NCI-H128 (cell line): ENCODE measurements at regions not wholly inside any gene's neighbourhood (a gene's known extent, or its start where the extent isn't known, plus 50 kb on each side); places are given as distances from the start of the nearest gene placed in this dataset.
A peak's percentile ranks its signal among the peaks of the same experiment; 100 is the strongest.
"Not testable (repeated sequence)": the region's sequence is repeated elsewhere in the genome, so short reads cannot be mapped to it uniquely, and the experiment has no call there.

ENCODE experiments used
- DNase-seq: peaks from one replicate; lab custom pipeline; 2025; ENCODE audit not compliant: unreplicated experiment; lab: John Stamatoyannopoulos, UW

DNA sequence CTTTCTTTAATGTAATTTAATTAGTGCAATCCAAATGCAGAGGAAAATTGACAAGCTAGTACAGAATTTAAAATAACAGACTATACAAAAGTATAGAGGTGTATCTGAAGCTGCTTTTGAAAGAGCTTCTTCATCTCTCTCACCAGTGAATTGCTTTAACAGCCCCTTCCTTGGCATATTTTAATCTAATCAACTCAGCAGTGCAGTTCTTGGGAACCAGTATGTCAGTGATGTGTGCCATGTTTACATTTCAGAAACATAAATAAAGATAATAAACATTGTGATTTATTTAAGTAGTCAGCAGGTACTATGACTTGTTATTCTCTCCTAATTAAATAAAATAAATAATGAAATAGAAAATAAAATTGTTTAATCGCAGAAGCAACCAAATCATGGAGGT, 1260.6 kb downstream of the NCAM2 start:
- DNase-seq: no peak

DNA sequence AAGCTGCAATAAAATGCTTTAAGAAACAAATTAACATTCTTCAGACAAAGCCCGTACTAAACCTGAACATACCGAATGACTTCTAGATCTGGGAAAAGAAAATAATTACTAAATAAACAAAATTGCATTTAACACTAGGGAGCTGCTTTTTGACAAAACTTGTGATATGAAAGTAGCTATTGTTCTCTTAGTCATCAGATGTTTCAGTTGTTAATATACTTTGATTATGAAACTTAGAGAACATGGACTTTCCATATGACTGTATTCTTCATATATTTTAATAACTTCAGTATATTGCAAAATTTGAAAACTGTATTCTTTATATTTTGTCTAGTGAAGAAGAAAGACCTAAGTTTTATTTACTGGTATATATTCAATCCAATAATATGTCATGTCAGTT, 1262.1 kb downstream of the NCAM2 start:
- DNase-seq: no peak

DNA sequence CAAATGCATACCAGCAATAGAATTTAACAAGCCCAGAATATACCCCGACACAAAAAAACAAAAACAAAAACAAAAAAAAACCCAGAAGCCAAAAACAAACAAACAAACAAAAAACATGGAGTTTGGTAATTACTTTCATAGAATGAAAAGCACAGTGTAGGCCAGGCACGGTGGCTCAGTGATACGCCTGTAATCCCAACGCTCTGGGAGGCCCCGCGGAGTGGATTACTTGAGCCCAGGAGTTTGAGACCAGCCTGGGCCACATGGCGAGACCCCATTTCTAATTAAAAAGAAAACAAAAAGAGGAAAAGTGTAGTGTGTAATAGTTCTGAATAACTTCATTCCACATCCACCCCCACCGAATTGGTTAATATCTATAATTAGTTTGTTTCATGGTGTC, 1265.7 kb downstream of the NCAM2 start:
- no peak for DNase-seq

DNA sequence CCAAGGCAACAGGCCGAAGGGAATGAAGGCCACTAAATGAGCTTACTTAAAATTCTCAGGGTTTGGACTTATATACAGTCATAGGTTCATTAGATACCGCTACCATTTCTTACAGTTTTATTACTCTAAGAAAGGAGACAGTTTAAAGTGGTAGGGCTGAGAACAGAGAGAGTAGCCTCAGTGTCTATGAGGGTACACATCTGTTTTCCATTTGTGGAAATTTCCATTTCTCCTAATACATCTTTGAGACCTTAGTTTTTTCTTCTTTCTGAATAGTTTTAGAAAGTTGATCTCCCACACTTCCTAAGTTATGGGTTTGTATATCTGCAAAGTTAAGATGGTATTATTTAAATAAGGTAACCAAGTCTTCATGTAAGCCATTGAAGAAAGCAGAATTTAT, 1279.1 kb downstream of the NCAM2 start:
- DNase-seq: no peak

DNA sequence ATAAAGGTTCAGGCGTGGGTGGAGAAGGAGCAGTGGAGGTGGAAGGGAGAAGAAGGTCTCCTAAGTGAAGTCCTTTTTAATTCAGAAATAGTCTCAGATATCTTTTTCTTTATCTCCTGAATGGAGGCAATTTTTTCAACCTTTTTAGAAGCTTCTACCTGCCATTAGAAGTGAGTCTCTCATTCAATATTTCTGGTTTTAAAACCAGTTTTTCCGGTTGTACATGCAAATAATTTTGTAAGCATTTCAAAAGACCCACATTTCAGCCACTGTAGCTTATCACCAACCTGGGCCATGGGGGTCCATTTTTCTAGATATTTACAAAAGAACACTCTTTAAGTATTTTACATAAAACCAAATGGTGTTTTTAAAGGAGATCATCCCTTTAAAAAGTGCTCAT, 1280.2 kb downstream of the NCAM2 start:
- DNase-seq: no peak

DNA sequence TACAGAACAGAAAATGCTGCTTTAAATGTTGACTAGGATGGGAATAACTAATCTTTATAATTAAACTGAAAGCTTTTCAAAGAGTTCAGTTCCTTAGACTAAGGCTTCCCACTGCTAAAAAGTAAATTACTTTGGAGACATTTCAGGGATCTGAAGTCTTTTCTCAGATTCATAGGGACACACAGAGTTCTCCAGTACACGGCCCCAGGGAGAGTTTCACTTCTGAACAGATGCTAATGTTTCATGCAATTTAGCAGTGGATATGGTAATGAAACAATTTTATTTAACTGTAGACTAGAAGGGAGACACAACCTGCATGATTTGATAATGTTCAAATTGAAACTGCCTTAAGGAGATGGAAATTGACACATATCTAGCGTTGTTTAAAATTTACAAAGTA, 1282.6 kb downstream of the NCAM2 start:
- no peak for DNase-seq

DNA sequence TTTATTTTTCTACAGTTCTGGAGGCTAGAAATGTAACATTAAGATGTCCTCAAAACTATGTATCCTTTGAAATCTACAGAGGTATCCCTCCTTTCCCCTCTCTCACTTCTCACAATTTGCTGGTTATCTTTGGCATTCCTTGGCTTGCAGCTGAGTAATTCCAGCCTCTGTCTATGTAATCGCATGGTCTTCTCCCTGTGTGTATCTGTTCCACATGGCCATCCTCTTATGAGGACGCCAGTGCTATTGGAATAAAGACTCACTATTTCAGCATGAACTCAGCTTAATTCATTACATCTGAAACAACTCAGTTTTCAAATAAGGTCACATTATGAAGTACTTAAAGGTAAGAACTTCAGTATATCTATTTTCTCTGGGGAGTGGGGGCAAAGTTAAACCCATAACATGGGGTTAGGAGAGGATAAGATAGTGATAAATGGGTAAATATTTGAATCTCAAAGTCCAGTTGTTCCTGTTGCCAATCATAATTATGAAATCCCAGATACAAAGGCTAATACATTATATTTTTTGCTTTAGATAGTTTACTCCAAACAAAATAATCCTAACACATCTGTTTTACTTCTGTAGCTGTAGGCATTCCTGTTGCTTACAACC, 1290.8 kb downstream of the NCAM2 start:
- DNase-seq: no peak

DNA sequence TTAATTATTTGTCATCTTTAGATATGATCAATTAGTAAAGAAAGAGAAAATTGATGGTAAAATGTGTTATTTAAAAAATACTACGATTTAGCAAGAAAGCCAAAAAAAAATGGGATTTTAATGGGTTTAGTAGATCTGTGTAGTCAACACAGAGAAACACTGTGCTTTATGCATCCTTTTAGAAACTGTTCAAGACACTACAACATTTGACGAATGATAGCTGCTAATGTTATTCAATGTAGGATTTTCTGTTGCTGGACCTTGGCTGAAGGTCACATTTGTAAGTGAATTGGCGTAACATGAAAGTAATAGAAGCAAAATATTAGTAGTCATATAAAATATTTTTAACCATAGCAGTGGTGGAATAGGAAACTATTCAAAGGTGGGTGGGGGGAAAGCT, 1293.9 kb downstream of the NCAM2 start:
- DNase-seq: no peak

DNA sequence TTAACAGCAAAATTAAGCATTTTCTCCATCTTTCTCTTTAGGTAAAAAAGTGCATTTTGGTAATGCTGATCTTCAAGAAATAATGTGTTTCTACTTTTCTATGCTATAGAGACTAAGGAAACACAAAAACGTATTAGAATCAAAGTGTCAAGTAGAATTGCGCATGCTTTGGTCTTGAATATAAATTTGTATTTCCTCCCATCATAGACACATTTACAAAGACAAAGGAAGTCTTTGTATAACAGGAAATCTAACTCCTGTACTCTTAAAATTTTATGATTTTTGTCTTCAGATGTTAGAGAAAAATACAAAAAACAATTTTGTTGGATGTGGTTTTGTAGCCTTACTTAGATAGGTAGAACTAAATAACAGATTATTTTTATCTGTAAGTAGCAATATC, 1299.4 kb downstream of the NCAM2 start:
- DNase-seq: no peak

DNA sequence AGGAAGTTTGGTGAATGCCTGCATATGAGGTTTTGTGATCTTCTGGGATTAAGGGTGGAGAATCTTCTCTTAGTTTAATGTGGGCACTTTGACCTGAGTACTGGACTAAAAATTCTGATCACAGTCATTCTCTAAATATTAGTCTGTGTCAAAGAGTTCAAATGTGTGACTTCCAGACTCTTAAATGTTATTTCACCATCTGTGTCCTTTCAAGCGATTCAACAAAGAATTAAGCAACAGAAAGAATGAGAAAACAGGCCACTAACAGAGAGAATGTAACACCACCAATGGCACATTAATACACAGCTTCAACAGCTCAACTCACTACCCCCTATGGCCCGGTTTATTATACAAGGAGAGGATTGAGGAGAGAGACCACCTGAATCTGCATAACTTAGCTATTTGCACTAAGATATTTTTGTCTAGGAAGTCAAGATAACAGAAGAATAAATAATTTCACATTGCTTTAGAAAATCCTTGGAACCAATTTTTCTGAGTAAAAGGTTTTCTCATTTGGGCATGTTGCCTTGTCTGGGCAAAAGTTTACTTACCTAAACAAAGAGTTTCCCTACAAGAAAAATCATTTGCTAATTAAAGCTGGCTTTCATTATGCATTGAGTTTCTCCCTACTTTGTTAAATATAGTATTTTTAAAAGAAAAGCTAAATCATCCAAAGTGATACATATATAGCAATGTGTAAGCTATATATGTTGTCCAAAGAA, 1313.7 kb downstream of the NCAM2 start:
- DNase-seq: no peak

DNA sequence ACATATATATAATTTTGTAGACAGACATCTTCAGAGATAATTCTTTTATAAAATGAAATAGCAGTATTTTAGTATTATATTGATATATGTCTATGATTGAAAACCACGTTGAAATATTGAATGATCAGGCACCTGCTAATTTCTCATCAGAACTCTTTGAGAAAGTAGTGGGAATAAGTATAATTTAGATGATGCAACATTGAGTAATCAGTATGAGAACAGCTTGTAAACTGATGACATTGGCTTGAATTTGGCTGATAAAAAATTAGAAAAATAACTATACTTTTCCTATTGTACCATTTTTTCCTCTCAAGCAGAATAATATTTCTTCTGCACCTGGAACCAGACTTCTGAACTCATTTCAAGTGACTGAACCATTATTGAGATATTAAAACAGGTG, 1316.8 kb downstream of the NCAM2 start:
- DNase-seq: no peak

DNA sequence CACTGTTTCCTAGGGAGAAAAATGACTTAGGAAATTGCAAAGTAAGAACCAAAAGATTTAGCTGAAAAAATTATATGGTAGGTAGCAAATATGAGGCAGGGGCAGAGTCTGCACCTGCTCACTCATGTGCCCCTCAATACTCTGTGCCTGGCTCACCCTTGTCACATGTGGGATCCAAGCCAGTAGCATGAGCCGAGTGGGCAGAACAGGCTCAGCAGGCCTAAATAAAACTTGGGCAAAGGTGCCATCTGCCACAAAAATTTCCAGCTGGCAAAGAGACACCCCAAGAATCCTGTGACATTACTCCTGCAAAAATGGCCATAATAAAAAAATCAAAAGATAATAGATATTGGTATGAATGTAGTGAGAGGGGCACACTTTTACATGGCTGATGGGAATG, 1321.2 kb downstream of the NCAM2 start:
- no peak for DNase-seq

DNA sequence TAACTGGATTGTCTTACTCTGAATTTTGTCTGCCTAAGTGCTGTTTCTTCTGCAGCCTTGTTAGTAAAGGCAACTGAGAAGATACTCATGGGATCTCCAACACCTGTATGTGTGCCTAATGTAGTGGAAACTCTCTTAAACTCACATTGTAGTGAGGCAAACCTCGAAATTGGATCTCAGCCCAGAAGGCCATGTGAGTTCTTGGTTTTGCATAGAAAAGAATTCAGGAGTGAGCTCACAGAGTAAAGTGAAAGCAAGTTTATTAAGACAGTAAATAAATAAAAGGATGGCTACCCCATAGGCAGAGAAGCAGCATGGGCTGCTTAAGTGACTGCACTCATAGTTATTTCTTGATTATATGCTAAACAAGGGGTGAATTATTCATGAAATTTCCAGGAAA, 1344.7 kb downstream of the NCAM2 start:
- DNase-seq: peak; percentile 41

DNA sequence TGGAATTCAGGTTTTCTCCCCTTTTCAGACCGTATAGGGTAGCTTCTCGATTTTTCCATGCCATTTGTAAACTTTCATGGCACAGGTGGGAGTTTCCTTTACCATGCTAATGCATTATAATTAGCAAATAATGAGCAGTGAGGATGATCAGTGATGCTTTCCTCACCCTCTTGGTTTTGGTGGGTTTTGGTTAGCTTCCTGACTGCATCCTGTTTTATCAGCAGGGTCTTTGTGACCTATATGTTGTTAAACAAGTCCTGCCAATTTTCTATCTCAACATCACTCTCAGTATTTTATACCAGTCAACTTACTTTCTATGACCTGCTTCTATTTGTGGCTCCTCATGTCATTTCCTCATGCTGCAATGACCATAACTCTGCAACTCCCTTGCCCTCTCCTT, 1345.1 kb downstream of the NCAM2 start:
- no peak for DNase-seq

DNA sequence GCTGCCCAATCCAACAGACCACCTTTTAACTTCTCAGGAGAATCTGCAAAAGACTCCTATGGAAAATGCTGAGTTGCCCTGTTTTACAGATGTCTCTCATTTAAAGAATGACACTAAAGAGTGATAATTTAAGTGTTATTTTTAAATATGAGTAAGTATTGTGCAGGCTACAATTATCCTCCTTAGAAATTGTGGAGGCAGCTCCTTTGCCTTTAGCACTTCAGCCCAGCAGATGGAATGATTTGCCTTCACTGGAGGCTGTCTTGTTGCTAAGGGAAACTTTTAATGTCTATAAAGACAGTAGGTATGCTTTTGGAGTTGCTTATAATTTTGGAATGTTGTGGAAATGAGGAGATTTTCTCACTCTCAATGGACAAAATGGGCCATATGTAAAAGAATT, 1345.5 kb downstream of the NCAM2 start:
- DNase-seq: no peak

DNA sequence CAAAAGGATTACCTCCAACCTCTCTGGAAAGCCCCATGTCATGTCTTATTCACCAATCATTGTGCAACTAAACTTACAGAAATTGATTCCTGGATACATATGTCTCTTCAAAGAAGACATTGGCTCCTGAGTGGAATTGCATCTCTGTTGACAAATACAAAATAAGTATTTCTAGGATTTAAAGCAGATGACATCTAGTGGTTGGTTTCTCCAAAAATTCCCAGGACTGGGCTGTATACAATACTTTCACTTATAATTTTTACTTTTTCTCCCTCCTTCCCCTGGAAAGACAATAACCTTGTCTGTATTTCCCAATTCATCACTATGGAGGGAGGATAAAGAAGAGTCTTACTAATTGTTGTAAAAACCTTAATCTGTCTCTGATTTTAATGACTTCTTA, 1347.4 kb downstream of the NCAM2 start:
- no peak for DNase-seq

DNA sequence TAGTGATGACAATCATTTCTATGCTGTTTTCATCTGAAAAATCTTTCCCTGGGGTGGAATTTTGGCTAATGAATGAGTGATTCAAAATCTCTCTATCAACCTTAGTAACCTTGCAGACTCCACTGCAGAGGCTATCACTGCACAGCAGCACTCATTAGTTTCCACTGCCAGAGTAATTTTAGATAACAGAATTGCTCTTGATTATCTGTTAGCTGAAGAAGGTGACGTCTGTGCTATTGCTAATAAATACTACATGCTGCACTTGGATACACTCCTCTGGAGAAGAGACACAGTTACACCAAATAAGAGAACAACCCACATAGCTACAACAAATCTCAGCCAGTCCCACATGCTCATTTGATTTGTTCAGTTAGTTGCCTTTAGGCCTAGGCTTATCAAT, 1348.4 kb downstream of the NCAM2 start:
- no peak for DNase-seq

DNA sequence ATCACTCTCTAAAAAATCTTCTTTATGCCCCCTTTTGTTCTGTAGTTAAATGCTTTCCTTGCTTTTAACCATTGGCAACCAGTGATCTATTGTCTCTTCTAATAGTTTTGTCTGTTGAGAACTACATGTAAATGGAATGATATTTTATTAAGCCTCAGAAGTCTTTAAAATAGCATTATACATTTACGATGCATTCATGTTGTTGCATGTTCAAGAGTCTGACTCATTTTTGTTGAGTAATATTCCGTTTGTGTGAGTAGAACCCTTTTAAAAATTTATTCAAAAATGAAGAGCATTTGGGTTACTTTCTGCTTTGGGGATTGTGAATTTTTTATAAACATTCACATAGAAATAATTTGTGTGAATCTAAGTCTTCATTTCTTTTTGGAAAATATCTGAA, 1352.9 kb downstream of the NCAM2 start:
- no peak for DNase-seq

DNA sequence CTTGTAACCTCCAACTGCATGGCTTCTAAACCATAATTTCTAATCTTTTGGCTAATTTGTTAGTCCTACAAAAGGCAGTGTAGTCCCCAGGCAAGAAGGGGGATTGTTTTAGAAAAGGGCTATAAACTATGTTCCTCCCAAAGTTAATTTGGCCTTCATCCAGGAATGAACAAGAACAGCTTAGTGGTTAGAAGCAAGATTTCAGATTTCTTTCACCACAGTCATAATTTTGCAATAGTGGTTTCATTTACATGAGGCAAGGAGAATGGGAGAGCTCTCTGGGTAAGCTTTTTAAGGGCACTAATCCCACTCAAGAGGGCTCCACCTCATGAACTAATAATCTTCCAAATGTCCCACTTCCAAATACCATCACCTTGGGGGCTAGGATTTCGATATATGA, 1353.9 kb downstream of the NCAM2 start:
- DNase-seq: no peak

DNA sequence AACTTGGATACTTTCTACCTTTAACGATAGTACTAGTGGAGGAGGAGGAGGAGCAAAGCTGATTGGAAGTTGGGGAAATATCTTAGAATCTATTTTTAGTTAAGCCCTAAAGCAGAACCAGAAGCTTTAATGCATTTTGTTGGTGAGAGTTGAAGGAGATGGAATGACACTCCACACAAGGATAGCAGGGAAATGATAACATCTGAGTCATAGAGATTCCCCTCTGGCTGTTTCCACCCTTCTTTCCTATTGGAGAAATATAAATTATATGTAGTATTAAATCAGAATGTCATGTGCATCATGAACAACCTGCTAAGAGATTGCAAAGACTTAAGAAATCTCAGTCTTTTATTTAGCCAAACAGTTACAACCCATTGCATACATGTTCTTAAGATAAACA, 1357.7 kb downstream of the NCAM2 start:
- DNase-seq: no peak

DNA sequence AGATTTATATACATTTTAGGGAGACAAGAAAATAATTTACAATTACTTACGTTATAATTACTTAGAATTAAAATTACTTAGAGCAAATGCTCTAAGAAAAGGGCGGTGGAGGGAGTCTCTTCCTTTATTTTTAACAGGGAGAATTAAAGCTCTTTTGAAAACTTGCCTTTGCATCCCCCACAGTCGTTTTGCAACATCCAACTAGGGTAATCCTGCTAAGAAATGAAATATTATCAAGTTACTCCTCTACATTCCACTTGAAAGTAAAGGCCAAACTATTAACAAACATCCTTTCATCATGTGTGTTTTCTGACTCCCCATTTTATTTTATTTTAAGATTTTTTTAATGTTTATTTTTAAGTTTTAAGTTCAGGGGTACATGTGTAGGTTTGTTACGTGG, 1358.5 kb downstream of the NCAM2 start:
- DNase-seq: no peak

DNA sequence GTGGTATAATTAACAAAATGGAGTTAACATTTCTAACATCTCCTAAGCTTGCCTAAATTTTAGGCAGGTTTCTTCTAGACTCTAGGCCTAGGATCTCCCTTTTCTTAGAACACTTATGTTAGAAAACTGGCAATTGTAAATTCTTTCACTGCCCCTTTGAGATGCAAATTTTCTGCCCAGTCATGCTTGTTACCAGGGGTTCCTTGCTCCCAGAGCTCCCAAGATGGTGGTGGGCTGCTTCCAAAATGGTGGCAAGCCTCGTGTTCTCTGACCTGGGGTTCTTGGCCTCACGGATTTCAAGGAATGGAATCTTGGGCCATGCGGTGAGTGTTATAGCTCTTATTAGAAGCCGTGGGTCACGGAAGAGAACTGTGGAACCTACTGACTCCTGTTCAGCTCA, 1361.4 kb downstream of the NCAM2 start:
- DNase-seq: not testable (repeated sequence)

DNA sequence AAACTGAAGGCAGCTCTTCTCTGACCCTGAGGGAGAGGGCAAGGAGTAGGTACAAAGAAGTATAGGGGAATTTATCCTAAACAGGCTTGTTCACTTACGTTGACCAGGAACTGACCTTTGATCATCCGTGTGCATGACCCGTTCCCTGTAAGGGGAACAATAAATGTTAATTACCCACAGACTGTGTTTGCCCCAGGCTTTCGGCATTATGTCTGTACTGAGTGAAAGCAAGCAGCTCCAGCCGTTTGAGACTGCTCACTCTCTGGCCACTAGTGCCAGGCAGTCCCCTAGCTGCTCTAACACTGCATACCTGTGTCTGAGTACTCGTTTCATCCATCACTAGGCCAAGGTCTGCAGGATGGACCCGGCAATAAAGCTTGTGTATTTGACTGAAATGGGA, 1365.3 kb downstream of the NCAM2 start:
- DNase-seq: no peak
